ENCODE measurements at regions not wholly inside any gene's neighbourhood (a gene's known extent, or its start where the extent isn't known, plus 50 kb on each side); places are given as distances from the start of the nearest gene placed in this dataset.

DNA sequence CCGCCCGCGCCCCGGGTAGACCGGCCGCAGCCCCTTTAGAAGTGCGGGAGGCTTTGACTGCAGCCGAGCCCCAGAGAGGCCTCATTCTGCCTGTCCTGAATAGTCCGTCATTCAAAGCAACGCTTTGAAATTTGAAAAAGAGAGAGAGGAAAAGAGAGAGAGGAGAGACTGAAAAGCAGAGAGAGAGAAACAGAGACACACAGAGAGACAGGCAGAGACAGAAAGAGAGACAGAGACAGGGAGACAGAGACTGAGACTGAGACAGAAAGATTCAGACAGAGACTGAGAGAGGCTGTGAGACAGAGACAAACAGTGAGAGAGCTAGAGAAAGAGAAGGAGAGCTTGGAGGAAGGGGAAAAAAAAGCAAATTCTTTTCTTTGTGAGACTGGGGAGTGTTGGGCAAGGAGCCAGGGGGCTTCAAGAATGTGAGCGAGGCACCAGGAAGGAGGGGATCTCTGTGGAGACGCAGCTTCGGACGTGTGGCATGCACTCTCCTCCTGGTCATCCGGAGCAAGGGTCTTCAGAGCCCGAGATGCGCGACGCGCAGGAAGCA, 73.1 kb downstream of the MYCN start:
- TF ChIP-seq ZNF274 (IDR thresholded peaks at IDR 0.05; ENCODE audit: low read depth, low read length) = no peak
- TF ChIP-seq YY1 (IDR thresholded peaks at IDR 0.05; ENCODE audit: insufficient read depth, insufficient read length) = no peak
